Muscle of arm (tissue), 1 donor: ENCODE measurements at regions not wholly inside any gene's neighbourhood (a gene's known extent, or its start where the extent isn't known, plus 50 kb on each side); places are given as distances from the start of the nearest gene placed in this dataset.

Experiments
- DNase-seq: peaks from one replicate; pipeline ENCODE4 v3.0.0-alpha.2; 2013

- DNase-seq, result no peak
These were observed 160.4 kb downstream of the AACS start for GRCh38 chr12:125225641-125226040.

- no peak for DNase-seq
These were observed 163.5 kb downstream of the AACS start for GRCh38 chr12:125228519-125229260.

GRCh38 chr12:125229878-125230530 is 164.8 kb downstream of the AACS start:
- DNase-seq, result no peak

DNA sequence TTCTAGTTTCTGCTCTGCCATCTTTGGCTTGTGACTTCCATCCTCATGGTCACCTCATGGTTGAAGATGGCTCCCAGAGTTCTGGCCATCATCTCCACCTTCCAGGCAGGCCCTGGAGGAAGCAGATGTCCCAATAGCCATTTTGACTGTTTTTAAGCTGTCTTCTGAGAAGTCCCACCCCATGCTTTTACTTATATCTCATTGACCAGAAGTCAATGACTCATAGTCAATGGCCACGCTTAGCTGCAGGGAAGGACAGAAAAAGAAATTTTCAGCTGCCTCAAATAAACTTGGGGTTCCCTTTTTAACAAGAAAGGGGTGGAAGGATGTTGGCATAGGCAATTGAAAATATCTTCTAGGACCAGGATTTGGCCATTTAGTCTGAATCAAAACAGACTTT is 168.1 kb downstream of the AACS start:
- no peak for DNase-seq

DNA sequence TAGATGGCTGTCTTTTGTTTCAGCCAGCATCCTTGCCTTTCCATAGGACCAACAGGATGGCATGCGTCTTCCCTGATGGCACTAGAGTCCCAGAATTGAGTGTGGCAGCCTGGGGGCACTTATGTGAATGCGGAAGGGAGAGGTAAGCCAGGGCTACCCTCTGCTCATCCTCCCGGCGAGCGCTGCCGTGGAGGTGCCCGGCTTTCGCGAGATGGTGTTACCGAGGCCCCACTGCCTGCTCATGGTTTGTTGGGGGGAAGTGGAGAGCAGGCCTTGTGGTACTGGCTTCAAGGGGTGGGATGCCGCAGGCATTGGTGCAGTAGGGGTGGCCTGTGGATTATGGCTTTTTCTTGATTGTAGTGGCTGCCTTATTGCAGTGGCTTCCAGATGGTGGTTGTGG is 174.3 kb downstream of the AACS start:
- no peak for DNase-seq

- DNase-seq, result no peak
These were observed 175.5 kb downstream of the AACS start for GRCh38 chr12:125240717-125241116.

DNA sequence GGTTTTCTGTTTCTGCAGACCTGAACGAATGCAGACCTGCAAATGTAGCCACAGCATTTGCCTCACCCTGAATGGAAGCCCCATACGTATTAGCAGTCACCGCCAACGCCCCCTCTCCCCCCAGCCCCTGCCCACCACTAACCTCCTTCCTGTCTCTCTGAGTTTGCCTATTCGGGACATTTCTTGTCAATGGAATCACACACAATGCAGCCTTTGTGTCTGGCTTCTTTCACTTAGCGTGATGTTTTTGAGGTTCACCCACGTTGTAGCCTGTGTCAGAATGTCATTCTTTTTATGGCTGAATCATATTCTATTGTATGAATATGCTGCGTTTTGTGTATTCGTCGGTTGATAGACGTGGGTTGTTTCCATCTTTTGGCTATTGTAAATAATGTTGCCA is 178.6 kb downstream of the AACS start:
- no peak for DNase-seq

GRCh38 chr12:125244338-125244737 is 179.1 kb downstream of the AACS start:
- DNase-seq, result no peak

GRCh38 chr12:125245581-125246557 is 180.6 kb downstream of the AACS start:
- DNase-seq, result no peak

GRCh38 chr12:125247477-125247876 is 182.2 kb downstream of the AACS start:
- no peak for DNase-seq

DNA sequence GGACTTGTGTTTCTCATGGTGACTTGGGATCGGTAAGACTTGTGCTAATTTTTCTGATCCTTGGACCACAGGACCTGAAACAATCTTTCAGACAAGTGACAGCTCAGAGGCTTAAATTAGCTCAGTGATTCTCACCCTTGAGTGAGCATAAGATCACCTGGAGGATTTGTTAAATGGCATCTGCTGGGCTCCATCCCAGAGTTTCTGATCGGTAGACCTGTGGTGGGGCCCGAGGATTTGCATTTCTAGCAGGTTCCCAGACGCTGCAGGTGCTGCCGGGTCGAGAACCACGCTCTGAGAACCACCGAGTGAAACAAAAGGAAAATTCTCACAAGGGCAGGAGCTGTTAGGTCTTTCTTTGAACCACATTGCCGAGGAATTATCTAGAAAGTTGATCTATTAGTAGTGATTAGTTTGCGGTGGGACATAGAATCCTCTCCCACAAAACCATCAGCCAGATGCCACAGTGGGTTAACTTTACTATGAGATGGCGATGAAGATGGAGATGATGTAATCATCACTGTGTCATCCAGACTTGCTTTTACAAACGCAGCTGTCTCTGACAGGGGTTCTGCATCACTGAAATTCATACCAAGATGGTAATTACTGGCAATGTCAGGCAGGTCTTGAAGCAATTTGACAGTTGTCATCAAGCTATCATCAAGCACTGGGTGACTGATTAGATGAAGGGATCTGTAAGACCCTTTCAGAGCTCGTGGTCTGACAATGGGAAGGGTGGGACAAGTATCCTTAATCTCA is 184.0 kb downstream of the AACS start:
- DNase-seq, result no peak

- no peak for DNase-seq
These were observed 184.7 kb downstream of the AACS start for GRCh38 chr12:125249932-125250331.

GRCh38 chr12:125254236-125254635 is 189.0 kb downstream of the AACS start:
- no peak for DNase-seq

DNA sequence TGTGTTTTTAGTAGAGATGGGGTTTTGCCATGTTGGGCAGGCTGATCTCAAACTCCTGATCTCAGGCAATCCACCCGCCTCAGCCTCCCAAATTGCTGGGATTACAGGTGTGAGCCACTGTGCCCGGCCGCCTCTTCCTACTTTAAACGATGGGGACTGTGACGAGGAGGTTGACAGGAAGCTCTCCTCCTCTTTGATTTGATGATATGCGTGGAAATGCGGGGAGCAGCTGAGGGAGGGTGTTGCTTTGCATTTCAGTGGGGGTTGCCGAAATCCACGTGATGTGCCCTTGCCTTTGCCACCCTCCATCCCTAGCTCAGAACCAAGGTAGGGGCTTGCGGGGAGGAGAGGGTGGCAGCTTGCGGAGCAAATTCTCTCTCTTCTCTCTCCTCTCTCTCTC is 189.6 kb downstream of the AACS start:
- no peak for DNase-seq

- peak; percentile 4 for DNase-seq
These were observed 190.8 kb downstream of the AACS start for GRCh38 chr12:125255935-125256633.

DNA sequence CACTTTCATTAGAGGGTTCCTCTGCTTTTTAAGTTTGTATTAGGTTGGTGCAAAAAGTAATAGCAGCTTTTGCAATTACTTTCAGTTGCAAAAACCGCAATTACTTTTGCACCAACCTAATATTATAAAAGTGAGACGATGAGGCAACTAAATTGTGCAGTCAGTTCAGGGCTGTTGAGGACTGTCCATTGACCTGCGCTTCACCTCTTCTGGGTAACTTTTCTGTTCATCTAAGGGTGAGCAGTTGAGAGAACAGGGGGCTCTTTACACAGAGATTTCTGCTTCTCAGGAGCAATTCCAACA is 191.3 kb downstream of the AACS start:
- DNase-seq, result no peak

DNA sequence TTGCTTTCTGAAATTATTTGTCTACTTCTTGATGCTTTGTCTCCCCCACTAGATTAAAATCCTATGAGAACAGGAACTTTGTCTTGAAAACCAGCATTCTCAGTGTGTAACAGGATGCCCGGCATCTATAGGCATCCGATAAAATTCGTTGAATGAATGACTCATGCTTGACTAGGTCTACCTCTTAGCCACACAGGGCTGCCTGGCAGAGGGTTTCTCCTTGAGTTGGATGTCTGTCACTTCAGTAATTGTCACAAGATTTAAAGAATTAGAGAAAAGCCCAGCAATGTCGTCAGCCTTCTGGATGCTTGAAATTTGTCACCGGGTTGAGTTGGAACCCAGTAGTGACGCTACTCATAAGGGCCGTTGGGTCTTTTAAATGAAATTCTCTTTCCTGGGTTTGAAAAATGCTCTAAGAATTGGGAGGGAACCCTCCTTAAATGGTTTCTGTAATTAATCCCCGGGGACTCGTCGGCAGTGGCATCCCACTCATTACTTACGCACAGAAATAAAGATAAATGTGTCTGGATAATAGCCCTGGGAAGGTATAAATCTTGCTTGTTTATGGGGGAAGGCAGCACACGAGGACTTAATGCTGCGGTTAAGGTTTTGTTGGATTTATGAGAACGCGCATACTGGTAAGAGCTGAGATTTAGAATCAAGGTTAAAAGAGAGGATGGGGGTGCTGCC is 194.1 kb downstream of the AACS start:
- no peak for DNase-seq

DNA sequence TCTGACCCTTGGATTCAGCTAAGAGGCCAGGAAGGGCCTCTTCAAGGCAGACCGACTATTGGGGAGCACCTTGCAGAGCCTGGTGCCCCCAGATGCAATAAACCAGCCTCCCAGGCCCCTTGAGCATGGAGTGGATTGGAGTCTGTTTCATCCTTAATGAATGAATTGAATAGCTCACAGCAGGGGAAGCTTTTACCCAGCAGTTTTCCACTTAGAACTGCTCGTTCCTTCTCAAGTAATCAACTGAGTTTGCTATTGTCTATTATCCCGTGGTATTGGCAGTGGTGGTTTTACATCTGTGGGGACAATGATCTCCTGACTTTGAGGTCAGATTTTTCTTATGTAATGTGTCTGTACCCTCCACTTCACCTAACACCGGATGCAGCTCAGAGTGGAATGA is 197.6 kb downstream of the AACS start:
- DNase-seq, result no peak

GRCh38 chr12:125263385-125263784 is 198.2 kb downstream of the AACS start:
- DNase-seq, result no peak

GRCh38 chr12:125267114-125267513 is 201.9 kb downstream of the AACS start:
- no peak for DNase-seq

- no peak for DNase-seq
These were observed 204.0 kb downstream of the AACS start for GRCh38 chr12:125269276-125269675.
